NCI-H510A (cell line): ENCODE measurements at regions not wholly inside any gene's neighbourhood (a gene's known extent, or its start where the extent isn't known, plus 50 kb on each side); places are given as distances from the start of the nearest gene placed in this dataset.
A peak's percentile ranks its signal among the peaks of the same experiment; 100 is the strongest.
"Not testable (repeated sequence)": the region's sequence is repeated elsewhere in the genome, so short reads cannot be mapped to it uniquely, and the experiment has no call there.

Source experiments
- DNase-seq: peaks from one replicate; lab custom pipeline; 2025; lab: John Stamatoyannopoulos, UW

DNA sequence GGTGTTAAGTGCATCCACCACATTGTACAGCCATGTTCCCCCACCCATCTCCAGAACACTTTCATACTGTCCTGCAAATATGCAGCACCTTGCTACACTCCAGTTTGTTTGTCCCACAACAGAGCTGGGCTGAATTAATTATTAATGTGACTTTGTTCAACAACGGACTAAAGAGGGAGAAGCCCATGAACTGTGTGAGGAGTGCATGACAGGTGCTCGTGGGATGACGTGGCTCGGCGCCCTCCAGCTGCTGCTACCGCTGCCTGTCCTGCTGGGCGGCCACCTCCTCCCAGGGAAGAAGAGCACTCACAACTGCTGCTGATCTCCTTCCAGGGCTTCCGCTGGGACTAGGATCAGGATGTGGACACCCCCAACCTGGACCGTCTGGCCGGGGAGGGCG is 111.2 kb upstream of the DEFB108B start:
- peak; percentile 53 for DNase-seq

DNA sequence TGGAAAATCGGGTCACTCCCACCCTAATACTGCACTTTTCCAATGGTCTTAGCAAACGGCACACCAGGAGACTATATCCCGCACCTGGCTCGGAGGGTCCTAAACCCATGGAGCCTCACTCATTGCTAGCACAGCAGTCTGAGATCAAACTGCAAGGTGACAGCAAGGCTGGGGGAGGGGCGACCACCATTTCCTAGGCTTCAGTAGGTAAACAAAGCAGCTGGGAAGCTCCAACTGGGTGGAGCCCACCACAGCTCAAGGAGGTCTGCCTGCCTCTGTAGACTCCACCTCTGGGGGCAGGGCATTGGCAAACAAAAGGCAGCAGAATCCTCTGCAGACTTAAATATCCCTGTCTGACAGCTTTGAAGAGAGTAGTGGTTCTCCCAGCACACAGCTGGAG is 109.0 kb upstream of the DEFB108B start:
- not testable (repeated sequence) for DNase-seq

DNA sequence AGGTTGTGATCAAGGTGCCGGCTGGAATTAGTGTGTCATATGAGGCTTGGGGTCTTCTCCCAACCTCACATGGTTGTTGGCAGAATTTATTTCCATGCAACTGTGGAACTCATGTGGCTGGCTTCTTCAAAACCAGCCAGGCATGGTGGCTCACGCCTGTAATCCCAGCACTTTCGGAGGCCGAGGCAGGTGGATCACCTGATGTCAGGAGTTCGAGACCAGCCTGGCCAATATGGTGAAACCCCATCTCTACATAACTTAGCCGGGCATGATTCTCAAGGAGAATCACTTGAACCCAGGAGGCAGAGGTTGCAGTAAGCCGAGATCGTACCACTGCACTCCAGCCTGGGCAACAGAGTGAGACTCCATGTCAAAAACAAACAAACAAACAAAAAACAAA is 102.3 kb upstream of the DEFB108B start:
- not testable (repeated sequence) for DNase-seq

DNA sequence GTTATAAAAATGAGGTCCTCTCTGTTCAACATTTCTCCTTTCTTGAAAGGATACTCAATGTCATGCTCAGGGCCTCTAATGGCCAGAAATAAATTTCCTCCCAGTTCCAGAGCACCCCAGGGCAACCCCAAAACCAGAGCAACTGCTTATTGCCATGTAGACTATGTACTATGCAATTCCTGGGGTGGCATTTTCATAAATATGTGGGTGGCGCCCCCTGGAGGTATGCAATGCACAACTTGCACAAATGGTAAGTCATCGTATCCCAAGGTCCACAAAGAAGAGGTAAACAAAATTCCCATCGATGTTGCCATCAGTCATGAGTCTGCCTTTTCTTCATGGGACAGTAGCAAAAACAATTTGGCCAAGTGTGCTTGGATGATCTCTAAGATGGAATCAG is 98.6 kb upstream of the DEFB108B start:
- not testable (repeated sequence) for DNase-seq

DNA sequence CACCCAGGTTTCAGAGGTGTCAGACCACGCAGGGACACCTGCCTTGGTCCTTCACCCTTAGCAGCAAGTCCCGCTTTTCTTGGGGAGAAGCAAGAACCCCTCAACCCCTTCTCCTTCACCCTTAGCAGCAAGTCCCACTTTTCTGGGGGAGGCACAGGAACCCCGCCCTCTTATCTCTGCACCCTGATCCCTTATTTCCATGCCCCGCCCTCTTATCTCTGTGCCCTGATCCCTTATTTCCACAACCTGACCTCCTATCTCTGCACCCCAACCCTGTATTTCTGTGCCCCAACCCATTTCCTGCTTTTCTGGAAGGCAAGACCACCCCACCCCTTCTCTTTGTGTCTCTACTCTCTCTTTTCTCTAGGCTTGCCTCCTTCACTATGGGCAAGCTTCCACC is 94.7 kb upstream of the DEFB108B start:
- not testable (repeated sequence) for DNase-seq

DNA sequence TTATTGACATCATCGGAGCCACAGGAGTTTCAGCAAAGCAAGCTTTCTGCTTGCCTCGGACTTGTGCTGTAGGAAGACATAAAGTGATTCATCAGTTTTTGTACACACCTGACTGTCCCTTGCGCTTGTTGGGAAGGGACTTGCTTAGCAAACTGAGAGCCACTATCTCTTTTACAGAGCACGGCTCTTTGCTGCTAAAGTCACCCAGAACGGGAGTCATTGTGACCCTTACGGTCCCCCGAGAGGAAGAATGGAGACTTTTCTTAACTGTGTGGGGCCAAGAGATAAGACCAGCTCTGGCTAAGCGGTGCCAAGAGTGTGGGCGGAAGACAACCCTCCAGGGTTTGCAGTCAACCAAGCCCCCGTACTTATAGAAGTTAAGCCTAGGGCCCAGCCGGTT is 89.6 kb upstream of the DEFB108B start:
- DNase-seq: not testable (repeated sequence)

DNA sequence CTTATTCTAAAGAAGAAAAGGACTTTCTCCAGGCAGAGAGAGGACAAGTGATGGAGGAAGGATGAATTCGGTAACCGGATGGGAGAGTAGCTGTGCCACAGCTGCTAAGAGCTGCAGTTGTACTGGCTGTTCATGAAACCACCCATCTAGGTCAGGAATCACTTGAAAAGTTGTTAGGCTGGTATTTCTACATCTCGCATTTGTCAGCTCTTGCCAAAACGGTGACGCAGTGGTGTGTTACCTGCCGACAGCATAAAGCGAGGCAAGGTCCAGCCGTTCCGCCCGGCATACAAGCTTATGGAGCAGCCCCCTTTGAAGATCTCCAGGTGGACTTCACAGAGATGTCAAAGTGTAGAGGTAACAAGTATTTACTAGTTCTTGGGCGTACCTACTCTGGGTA is 87.3 kb upstream of the DEFB108B start:
- not testable (repeated sequence) for DNase-seq

DNA sequence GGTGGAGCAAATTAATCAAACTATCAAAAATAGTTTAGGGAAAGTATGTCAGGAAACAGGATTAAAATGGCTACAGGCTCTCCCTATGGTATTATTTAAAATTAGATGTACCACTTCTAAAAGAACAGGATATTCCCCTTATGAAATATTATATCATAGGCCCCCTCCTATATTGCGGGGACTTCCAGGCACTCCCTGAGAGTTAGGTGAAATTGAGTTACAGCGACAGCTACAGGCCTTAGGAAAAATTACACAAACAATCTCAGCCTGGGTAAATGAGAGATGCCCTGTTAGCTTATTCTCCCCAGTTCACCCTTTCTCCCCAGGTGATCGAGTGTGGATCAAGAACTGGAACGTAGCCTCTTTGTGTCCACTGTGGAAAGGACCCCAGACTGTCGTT is 86.7 kb upstream of the DEFB108B start:
- DNase-seq: not testable (repeated sequence)

DNA sequence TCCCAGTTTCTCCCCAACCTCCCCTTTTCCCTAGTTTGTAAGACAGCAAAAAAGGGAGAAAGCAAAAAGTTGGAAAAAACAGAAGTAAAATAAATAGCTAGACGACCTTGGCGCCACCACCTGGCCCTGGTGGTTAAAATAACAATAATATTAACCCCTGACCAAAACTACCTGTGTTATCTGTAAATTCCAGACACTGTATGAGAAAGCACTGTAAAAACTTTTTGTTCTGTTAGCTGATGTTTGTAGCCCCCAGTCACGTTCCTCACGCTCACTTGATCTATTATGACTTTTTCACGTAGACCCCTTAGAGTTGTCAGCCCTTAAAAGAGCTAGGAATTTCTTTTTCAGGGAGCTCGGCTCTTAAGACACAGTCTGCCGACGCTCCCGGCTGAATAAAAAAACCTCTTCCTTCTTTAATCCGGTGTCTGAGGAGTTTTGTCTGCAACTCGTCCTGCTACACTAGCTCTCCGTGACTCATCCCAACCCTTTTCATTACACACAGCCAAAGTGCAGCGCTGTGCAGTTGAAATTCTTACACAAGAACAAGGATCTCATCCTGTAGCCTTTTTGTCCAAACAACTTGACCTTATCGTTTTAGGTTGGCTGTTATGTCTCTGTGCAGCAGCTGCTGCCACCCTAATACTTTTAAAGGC is 83.9 kb upstream of the DEFB108B start:
- not testable (repeated sequence) for DNase-seq

DNA sequence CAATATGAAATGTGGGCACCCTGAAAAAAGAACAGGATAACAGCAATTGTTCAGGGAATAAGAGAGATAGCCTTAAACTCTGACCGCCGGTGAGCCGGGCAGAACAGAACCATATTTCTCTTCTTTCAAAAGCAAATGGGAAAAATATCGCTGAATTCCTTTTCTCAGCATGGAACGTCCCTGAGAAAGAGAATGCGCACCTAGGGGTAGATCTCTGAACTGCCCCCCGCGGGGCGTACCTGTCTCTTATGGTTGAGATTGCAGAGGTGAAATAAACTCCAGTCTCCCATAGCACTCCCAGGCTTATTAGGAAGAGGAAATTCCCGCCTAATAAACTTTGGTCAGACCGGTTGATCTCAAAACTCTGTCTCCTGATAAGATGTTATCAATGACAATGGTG is 82.1 kb upstream of the DEFB108B start:
- not testable (repeated sequence) for DNase-seq

DNA sequence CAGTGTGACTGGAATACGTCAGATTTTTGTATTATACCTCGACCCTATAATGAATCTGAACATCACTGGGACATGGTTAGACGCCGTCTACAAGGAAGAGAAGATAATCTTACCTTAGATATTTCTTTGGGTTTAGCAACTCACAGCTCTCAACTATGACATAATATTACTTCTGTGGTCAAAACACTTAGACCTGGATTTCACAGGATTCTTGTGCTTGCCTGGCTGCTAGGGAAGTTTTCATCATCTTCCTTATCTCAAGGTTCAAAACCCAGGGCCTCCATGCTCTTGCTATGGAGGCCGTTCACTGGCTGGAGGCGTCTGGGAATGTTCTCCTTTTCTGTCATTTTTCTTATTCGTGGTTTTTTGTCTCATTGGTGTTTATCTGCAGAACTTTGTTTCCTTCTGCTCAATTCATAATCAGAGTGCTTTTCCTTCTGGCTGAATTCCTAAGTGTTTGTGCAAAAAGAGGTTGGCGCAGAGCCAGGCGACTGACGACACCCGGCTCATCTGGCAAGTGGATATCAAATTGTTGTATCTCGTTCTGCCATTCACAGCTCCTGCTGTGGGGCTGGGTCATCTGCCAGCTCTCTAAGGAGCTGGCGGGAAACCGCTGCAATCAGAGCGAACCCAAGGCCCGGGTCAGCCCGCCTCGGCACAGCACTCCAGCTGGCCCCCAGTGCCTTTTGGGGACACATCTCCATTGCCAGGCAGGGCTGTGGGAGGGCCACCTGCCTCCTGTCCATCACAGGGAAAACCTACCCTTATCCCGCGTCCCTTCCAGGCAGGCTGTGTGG is 68.1 kb upstream of the DEFB108B start:
- DNase-seq: not testable (repeated sequence)

DNA sequence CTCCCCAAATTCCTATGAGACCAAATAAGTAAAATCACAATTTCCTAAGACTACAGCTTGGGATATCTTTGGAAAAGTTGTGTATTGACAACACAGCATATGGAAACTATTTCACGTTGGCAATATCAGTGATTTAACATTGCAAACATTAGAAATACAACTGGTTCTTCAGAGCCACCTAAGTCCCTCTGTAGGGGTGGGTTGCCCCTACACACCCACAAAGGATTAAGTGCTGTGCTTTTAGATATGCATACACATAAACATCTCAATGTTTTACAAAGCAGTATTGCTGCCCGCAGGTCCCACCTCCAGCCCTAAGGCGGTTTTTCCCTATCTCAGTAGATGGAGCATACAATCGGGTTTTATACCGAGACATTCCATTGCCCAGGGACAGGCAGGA is 66.0 kb upstream of the DEFB108B start:
- not testable (repeated sequence) for DNase-seq

DNA sequence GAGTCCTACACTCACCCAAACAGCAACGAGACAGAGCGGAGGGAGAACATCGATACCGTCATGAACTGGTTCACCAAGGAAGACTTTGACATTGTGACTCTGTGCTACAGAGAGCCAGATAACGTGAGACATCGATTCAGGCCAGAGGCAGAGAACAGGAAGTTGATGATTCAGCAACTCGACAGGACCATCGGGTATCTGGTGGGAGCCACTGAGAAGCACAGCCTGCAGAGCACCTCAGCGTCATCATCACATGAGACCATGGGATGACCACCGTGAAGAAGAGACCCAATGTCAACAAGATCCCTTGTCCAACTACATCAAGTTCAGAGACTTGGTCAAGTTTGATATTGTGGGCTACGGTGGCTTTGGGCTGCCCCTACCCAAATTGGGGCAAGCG is 60.8 kb upstream of the DEFB108B start:
- not testable (repeated sequence) for DNase-seq

DNA sequence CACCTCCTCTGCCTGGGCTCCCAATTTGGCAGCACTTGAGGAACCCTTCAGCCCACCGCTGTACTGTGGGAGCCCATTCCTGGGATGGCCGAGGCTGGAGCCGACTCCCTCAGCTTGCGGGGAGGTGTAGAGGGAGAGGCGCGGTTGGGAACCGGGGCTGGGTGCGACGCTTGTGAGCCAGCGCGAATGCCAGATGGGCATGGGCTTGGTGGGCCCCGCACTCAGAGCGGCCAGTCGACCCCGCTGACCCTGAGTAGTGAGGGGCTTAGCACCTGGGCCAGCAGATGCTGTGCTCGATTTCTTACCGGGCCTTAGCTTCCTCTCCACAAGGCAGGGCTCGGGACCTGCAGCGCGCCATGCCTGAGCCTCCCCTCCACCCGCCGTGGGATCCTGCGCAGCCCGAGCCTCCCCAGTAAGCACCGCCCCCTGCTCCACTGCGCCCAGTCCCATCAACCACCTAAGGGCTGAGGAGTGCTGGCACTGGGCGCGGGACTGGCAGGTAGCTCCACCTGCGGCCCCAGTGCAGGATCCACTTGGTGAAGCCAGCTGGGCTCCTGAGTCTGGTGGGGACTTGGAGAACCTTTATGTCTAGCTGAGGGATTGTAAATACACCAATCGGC is 58.3 kb upstream of the DEFB108B start:
- no peak for DNase-seq

DNA sequence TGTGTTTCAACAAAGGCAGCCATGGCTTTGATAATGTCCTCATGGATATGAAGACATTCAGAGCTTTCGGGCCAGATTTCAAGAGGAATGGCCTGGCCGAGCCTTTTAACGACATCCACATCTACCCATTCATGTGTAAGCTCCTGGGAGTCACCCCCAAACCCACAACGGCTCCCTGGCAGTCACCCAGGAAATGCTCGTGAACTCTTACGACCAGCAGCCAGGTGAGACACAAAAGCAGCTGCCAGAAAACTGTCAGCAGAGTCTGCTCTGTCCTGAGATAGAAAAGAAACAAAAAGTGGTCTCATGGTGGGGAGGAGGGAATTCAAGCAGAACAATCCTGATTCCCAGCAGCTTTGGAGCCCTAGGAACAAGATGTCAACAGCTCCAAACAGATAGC is 52.9 kb upstream of the DEFB108B start:
- DNase-seq: not testable (repeated sequence)

DNA sequence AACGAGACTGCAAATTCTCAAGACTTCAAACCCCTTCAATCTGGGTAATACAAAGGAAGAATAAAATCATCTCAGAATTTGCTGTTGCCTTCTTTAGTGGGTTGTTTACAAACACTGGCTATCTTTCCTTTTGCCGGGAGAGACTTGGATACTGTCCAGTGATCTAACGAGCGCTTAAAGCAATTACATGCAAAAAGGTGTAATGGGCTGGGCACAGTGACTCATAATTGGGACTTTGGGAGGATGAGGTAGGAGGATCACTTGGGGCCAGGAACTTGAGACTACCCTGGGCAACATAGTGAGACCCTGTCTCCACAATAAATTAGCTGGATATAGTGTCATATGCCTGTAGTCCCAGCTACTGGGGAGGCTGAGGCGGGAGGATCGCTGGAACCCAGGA is 52.2 kb upstream of the DEFB108B start:
- DNase-seq: not testable (repeated sequence)

DNA sequence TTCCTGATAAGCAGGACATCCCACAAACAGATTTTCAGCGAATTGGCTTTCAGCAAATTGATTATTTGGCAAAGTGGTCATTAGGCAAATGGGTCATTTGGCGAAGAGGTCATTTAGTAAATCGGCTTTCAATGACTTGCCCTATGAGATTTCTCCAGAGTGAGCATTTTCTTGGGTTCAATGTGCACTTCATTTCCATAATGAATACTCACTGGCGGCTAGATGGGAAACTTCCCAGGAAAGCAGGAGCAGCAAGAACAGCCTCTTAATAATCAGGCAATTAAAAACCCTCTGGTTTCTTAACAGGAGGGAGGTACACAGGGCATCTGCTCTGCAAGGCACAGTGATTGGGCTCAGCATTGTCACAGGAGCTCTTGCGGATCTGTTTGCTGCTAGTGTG is 51.5 kb upstream of the DEFB108B start:
- not testable (repeated sequence) for DNase-seq

DNA sequence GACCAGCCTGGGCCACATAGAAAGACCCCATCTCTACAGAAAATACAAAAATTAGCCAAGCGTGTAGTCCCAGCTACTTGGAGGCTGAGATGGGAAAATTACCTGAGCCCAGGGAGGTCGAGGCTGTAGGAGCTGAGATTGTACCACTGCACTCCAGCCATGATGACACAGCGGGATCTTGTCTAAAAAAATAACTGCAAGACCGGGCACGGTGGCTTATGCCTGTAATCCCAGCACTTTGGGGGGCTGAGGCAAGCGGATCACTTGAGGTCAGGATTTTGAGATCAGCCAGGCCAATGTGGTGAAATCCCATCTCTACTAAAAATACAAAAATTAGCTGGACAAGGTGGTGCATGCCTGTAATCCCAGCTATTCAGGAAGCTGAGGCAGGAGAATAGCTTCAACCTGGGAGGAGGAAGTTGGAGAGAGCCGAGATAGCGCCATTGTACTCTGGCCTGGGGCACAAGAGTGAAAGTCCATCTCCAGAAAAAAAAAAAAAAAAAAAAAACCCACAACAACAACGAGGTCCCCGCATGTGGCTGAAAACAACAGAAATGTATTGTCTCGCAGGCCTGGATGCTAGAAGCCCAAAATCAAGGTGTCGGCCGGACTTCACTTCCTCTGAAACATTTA is 50.7 kb upstream of the DEFB108B start:
- DNase-seq: not testable (repeated sequence)

DNA sequence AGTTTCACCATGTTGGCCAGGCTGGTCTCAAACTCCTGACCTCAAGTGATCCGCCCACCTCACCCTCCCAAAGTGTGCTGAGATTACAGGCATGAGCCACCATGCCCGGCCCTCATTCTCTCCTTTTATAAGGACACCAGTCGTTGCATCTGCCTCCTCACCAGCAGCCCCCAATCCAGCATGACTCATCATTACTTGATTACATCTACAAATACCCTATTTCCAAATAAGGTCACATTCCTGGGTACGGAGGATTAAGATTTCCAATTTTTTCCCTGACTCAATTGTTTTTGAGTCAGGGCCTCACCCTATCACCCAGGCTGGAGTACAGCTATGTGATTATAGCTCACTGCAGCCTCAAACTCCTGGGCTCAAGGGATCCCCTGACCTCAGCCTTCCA is 49.8 kb upstream of the DEFB108B start:
- DNase-seq: not testable (repeated sequence)
